ENCODE measurements at regions not wholly inside any gene's neighbourhood (a gene's known extent, or its start where the extent isn't known, plus 50 kb on each side); places are given as distances from the start of the nearest gene placed in this dataset.

DNA sequence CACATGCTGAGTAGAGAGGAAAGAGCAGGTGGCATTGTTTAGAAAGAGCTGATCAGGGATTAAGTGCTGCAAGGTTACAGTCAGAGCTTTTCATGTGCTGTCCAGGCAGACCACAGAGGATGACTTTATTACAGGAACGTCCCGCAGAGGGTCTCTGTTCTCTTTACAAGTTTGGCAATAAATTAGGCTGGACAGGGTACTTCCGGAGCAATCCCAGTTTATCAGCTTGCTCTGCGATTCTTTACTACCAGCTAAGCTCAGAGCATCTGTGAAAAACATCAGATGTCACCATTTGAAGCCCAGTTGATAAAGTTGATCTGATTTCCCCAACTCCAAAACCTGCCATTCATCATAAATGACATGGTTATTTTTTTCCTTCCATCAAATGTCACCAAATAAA lies 633.1 kb downstream of the NLGN4X start (continued):
- TF ChIP-seq, protein P1, sequence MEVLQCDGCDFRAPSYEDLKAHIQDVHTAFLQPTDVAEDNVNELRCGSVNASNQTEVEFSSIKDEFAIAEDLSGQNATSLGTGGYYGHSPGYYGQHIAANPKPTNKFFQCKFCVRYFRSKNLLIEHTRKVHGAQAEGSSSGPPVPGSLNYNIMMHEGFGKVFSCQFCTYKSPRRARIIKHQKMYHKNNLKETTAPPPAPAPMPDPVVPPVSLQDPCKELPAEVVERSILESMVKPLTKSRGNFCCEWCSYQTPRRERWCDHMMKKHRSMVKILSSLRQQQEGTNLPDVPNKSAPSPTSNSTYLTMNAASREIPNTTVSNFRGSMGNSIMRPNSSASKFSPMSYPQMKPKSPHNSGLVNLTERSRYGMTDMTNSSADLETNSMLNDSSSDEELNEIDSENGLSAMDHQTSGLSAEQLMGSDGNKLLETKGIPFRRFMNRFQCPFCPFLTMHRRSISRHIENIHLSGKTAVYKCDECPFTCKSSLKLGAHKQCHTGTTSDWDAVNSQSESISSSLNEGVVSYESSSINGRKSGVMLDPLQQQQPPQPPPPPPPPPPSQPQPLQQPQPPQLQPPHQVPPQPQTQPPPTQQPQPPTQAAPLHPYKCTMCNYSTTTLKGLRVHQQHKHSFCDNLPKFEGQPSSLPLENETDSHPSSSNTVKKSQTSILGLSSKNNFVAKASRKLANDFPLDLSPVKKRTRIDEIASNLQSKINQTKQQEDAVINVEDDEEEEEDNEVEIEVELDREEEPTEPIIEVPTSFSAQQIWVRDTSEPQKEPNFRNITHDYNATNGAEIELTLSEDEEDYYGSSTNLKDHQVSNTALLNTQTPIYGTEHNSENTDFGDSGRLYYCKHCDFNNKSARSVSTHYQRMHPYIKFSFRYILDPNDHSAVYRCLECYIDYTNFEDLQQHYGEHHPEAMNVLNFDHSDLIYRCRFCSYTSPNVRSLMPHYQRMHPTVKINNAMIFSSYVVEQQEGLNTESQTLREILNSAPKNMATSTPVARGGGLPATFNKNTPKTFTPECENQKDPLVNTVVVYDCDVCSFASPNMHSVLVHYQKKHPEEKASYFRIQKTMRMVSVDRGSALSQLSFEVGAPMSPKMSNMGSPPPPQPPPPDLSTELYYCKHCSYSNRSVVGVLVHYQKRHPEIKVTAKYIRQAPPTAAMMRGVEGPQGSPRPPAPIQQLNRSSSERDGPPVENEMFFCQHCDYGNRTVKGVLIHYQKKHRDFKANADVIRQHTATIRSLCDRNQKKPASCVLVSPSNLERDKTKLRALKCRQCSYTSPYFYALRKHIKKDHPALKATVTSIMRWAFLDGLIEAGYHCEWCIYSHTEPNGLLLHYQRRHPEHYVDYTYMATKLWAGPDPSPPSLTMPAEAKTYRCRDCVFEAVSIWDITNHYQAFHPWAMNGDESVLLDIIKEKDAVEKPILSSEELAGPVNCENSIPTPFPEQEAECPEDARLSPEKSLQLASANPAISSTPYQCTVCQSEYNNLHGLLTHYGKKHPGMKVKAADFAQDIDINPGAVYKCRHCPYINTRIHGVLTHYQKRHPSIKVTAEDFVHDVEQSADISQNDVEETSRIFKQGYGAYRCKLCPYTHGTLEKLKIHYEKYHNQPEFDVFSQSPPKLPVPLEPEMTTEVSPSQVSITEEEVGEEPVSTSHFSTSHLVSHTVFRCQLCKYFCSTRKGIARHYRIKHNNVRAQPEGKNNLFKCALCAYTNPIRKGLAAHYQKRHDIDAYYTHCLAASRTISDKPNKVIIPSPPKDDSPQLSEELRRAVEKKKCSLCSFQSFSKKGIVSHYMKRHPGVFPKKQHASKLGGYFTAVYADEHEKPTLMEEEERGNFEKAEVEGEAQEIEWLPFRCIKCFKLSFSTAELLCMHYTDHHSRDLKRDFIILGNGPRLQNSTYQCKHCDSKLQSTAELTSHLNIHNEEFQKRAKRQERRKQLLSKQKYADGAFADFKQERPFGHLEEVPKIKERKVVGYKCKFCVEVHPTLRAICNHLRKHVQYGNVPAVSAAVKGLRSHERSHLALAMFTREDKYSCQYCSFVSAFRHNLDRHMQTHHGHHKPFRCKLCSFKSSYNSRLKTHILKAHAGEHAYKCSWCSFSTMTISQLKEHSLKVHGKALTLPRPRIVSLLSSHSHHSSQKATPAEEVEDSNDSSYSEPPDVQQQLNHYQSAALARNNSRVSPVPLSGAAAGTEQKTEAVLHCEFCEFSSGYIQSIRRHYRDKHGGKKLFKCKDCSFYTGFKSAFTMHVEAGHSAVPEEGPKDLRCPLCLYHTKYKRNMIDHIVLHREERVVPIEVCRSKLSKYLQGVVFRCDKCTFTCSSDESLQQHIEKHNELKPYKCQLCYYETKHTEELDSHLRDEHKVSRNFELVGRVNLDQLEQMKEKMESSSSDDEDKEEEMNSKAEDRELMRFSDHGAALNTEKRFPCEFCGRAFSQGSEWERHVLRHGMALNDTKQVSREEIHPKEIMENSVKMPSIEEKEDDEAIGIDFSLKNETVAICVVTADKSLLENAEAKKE (CRISPR knock-in tag; IDR thresholded peaks at IDR 0.05), result no peak
- TF ChIP-seq JUNB (IDR thresholded peaks at IDR 0.05; ENCODE audit: unreplicated experiment), result no peak
- TF ChIP-seq, protein P2, sequence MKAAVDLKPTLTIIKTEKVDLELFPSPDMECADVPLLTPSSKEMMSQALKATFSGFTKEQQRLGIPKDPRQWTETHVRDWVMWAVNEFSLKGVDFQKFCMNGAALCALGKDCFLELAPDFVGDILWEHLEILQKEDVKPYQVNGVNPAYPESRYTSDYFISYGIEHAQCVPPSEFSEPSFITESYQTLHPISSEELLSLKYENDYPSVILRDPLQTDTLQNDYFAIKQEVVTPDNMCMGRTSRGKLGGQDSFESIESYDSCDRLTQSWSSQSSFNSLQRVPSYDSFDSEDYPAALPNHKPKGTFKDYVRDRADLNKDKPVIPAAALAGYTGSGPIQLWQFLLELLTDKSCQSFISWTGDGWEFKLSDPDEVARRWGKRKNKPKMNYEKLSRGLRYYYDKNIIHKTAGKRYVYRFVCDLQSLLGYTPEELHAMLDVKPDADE (IDR thresholded peaks at IDR 0.05), result no peak
- TF ChIP-seq ZNF331 (CRISPR knock-in tag; IDR thresholded peaks at IDR 0.05; ENCODE audit: low read depth), result no peak

DNA sequence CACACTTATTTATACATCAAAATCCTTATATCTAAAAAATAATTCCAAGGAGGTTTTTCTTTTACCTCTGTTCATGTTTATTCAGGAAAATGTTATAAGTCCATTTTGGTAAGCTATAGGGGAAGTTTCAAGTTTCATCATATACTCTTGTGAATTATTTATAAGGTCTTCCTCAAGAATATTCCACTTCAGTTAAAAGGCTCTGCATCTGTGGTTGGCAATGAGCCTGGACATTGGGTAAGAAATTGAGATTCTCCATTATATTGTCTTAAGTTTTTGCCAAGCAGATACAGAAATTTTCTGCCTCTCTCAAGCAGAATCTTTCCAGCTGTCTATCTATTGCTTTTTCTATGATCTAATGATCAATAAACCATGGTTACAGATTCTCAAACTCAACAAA lies 641.9 kb downstream of the NLGN4X start:
- H3K27me3 Mint-ChIP-seq (ENCODE audit: insufficient read depth, low read depth, poor library complexity), result no peaks in the 10 kb centered on the region
- no peaks in the 10 kb centered on the region for H4K20me1 ChIP-seq (replicated peaks; ENCODE audit: insufficient read depth)
- H3K36me3 ChIP-seq (ENCODE audit: insufficient read depth), result no peaks in the 10 kb centered on the region
- H3K4me3 Mint-ChIP-seq, result no peak overlapping the region
- H3K4me3 ChIP-seq, result no peak overlapping the region
- H3K4me2 ChIP-seq, result no peak overlapping the region
- ATAC-seq (no peak), DNase-seq (ENCODE audit: low spot score) (no peak)
- H3K4me1 ChIP-seq (ENCODE audit: insufficient read depth), result no peaks in the 10 kb centered on the region
- H3K27me3 ChIP-seq (ENCODE audit: insufficient read depth), result no peaks in the 10 kb centered on the region
- TF ChIP-seq CREB1 (CRISPR knock-in tag; IDR thresholded peaks at IDR 0.05; ENCODE audit: low read depth) (no peak), ZNF331 (CRISPR knock-in tag; IDR thresholded peaks at IDR 0.05; ENCODE audit: low read depth) (no peak), STAT1 (IDR thresholded peaks at IDR 0.05; ENCODE audit: unreplicated experiment) (no peak), NANOG (IDR thresholded peaks at IDR 0.05; ENCODE audit: borderline replicate concordance) (no peak), EZH2 (IDR thresholded peaks at IDR 0.05; ENCODE audit: low read depth, unreplicated experiment) (no peak), JUNB (IDR thresholded peaks at IDR 0.05; ENCODE audit: unreplicated experiment) (no peak)
- TF ChIP-seq, protein P1 (CRISPR knock-in tag; IDR thresholded peaks at IDR 0.05), result no peak
- no peak overlapping the region for H3K27ac ChIP-seq (ENCODE audit: low read depth)
- no peaks in the 10 kb centered on the region for H3K36me3 Mint-ChIP-seq (ENCODE audit: low read depth)
- H3K27ac Mint-ChIP-seq, result no peak overlapping the region
- no peaks in the 10 kb centered on the region for H3F3A ChIP-seq (replicated peaks; ENCODE audit: low read depth)
- H3K79me2 ChIP-seq (replicated peaks; ENCODE audit: insufficient read depth), result no peaks in the 10 kb centered on the region
- H2AFZ ChIP-seq, result no peak overlapping the region
- H3K9me2 ChIP-seq (ENCODE audit: insufficient read depth), result no peaks in the 10 kb centered on the region
- no peaks in the 10 kb centered on the region for H3K4me1 Mint-ChIP-seq
- H3K9me3 Mint-ChIP-seq, result no peaks in the 10 kb centered on the region
